Neural progenitor cell (in vitro differentiated cells): ENCODE measurements at regions not wholly inside any gene's neighbourhood (a gene's known extent, or its start where the extent isn't known, plus 50 kb on each side); places are given as distances from the start of the nearest gene placed in this dataset.

Source experiments
- EZH2phosphoT487 ChIP-seq: fragments of 200-600 bp; sonication (generic); IDR thresholded peaks from 2 replicates; pipeline ENCODE4 v1.6.1; 2017; ENCODE audit warnings: antibody characterized with exemption
- TF ChIP-seq, protein P1 (sequence below): fragments of 200-600 bp; sonication (generic); IDR thresholded peaks from 2 replicates; pipeline ENCODE4 v1.5.1; 2017; ENCODE audit warnings: antibody characterized with exemption, mild to moderate bottlenecking

DNA sequence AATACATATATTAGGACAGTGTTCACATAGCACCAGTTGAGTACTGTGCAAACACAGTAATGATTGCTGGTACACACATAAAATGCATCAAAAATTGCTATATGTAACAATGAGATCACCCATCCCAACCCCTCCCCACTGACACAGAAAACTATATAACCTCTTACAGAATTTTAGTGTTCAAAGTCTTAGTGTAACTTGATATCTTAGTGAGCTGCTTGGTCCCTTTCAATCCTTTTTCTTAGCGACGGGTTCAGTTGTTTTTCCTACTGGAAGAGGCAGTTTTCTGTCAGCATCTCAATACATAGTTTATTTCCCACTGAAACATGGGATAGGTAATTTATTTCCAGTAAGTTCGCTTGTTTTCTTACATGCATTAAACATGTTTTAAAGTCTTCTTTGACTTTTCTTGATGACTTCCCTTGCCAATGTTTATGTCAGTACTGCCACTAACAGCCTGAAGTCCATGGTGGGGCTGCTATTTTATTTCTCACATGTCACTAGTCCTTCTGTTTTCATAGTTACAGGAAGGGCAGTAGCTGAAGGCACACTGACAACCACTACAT lies 96.4 kb upstream of the FOXC1 start:
- TF ChIP-seq, protein P1, sequence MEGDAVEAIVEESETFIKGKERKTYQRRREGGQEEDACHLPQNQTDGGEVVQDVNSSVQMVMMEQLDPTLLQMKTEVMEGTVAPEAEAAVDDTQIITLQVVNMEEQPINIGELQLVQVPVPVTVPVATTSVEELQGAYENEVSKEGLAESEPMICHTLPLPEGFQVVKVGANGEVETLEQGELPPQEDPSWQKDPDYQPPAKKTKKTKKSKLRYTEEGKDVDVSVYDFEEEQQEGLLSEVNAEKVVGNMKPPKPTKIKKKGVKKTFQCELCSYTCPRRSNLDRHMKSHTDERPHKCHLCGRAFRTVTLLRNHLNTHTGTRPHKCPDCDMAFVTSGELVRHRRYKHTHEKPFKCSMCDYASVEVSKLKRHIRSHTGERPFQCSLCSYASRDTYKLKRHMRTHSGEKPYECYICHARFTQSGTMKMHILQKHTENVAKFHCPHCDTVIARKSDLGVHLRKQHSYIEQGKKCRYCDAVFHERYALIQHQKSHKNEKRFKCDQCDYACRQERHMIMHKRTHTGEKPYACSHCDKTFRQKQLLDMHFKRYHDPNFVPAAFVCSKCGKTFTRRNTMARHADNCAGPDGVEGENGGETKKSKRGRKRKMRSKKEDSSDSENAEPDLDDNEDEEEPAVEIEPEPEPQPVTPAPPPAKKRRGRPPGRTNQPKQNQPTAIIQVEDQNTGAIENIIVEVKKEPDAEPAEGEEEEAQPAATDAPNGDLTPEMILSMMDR, result no peak
- TF ChIP-seq EZH2phosphoT487, result no peak
